ENCODE measurements at regions not wholly inside any gene's neighbourhood (a gene's known extent, or its start where the extent isn't known, plus 50 kb on each side); places are given as distances from the start of the nearest gene placed in this dataset.

GRCh38 chr5:3843706-3844105 lies 248.1 kb downstream of the IRX1 start:
- H3K9me3 Mint-ChIP-seq = peaks cover 2% of the 10 kb centered on the region
- H3K4me1 Mint-ChIP-seq (ENCODE audit: low read depth) = no peaks in the 10 kb centered on the region
- ChIA-PET CTCF (no interaction called here), POLR2A (no interaction called here)
- no peaks in the 10 kb centered on the region for H3K27me3 Mint-ChIP-seq
- H3K36me3 Mint-ChIP-seq (ENCODE audit: low read depth) = no peaks in the 10 kb centered on the region
- no peak for TF ChIP-seq CTCF (IDR thresholded peaks at IDR 0.05)
- intact Hi-C loops (cut with micrococcal nuclease) = no loop called here
- no peak overlapping the region for H3K27ac Mint-ChIP-seq
- no peak overlapping the region for H3K4me3 Mint-ChIP-seq
- DNase-seq = no peak
- ATAC-seq = no peak

- ChIA-PET CTCF (no interaction called here), POLR2A (no interaction called here)
- intact Hi-C loops (cut with micrococcal nuclease) = no loop called here
- no peak overlapping the region for H3K4me3 Mint-ChIP-seq
- TF ChIP-seq CTCF (IDR thresholded peaks at IDR 0.05) = no peak
- H3K9me3 Mint-ChIP-seq = peaks cover 2% of the 10 kb centered on the region
- no peak for ATAC-seq
- H3K27ac Mint-ChIP-seq = no peak overlapping the region
- H3K36me3 Mint-ChIP-seq (ENCODE audit: low read depth) = no peaks in the 10 kb centered on the region
- no peak for DNase-seq
- no peaks in the 10 kb centered on the region for H3K27me3 Mint-ChIP-seq
- H3K4me1 Mint-ChIP-seq (ENCODE audit: low read depth) = no peaks in the 10 kb centered on the region
These were observed 248.6 kb downstream of the IRX1 start for GRCh38 chr5:3844266-3844665.

- ATAC-seq = no peak
- intact Hi-C loops (cut with micrococcal nuclease) = no loop called here
- peaks cover 2% of the 10 kb centered on the region for H3K9me3 Mint-ChIP-seq
- ChIA-PET CTCF (no interaction called here), POLR2A (no interaction called here)
- H3K27ac Mint-ChIP-seq = no peak overlapping the region
- H3K27me3 Mint-ChIP-seq = no peaks in the 10 kb centered on the region
- H3K36me3 Mint-ChIP-seq (ENCODE audit: low read depth) = no peaks in the 10 kb centered on the region
- no peak for DNase-seq
- no peak for TF ChIP-seq CTCF (IDR thresholded peaks at IDR 0.05)
- H3K4me3 Mint-ChIP-seq = no peak overlapping the region
- no peaks in the 10 kb centered on the region for H3K4me1 Mint-ChIP-seq (ENCODE audit: low read depth)
These were observed 249.6 kb downstream of the IRX1 start for GRCh38 chr5:3845230-3845629.

- ATAC-seq (no peak), DNase-seq (no peak)
- intact Hi-C loops (cut with micrococcal nuclease) = no loop called here
- Mint-ChIP-seq H3K9me3 (no peaks in the 10 kb centered on the region), H3K27me3 (no peaks in the 10 kb centered on the region), H3K36me3 (ENCODE audit: low read depth) (no peaks in the 10 kb centered on the region), H3K4me3 (no peak overlapping the region), H3K4me1 (ENCODE audit: low read depth) (no peaks in the 10 kb centered on the region), H3K27ac (no peak overlapping the region)
- CTCF ChIA-PET = no interaction called here
- no peak for TF ChIP-seq CTCF (IDR thresholded peaks at IDR 0.05)
- POLR2A ChIA-PET = no interaction called here
These were observed 256.7 kb downstream of the IRX1 start for GRCh38 chr5:3852161-3852916.

- POLR2A ChIA-PET = no interaction called here
- intact Hi-C loops (cut with micrococcal nuclease) = no loop called here
- Mint-ChIP-seq H3K4me1 (ENCODE audit: low read depth) (no peaks in the 10 kb centered on the region), H3K36me3 (ENCODE audit: low read depth) (no peaks in the 10 kb centered on the region), H3K27ac (no peak overlapping the region), H3K27me3 (no peaks in the 10 kb centered on the region), H3K4me3 (no peak overlapping the region), H3K9me3 (no peaks in the 10 kb centered on the region)
- no peak for ATAC-seq
- DNase-seq = no peak
- no peak for TF ChIP-seq CTCF (IDR thresholded peaks at IDR 0.05)
- CTCF ChIA-PET = no interaction called here
These were observed 257.7 kb downstream of the IRX1 start for GRCh38 chr5:3853362-3853761.
